ENCODE measurements at regions not wholly inside any gene's neighbourhood (a gene's known extent, or its start where the extent isn't known, plus 50 kb on each side); places are given as distances from the start of the nearest gene placed in this dataset.

- Histone ChIP-seq H3K36me3 (ENCODE audit: control insufficient read depth, insufficient read depth, low read length) (no peaks in the 10 kb centered on the region), H3K4me1 (ENCODE audit: control insufficient read depth, insufficient read depth, low read length) (no peaks in the 10 kb centered on the region), H3K9me3 (ENCODE audit: control insufficient read depth, insufficient read depth, low read length) (peaks cover 10% of the 10 kb centered on the region), H3K27me3 (ENCODE audit: control insufficient read depth, insufficient read depth, low read length) (no peaks in the 10 kb centered on the region), H3K27ac (ENCODE audit: low read depth, low read length) (no peak overlapping the region), H3K4me3 (ENCODE audit: low read depth, low read length) (no peak overlapping the region)
- no peak for DNase-seq (ENCODE audit: low read depth in 4 of 6, low spot score in 6 of 6)
Measured at GRCh38 chr1:90139837-90140236, 144.9 kb downstream of the ZNF326 start.

- Histone ChIP-seq H3K4me3 (ENCODE audit: low read depth, low read length) (no peak overlapping the region), H3K27me3 (ENCODE audit: control insufficient read depth, insufficient read depth, low read length) (no peaks in the 10 kb centered on the region), H3K9me3 (ENCODE audit: control insufficient read depth, insufficient read depth, low read length) (peaks cover 10% of the 10 kb centered on the region), H3K27ac (ENCODE audit: low read depth, low read length) (no peak overlapping the region), H3K36me3 (ENCODE audit: control insufficient read depth, insufficient read depth, low read length) (no peaks in the 10 kb centered on the region), H3K4me1 (ENCODE audit: control insufficient read depth, insufficient read depth, low read length) (no peaks in the 10 kb centered on the region)
- DNase-seq (ENCODE audit: low read depth in 4 of 6, low spot score in 6 of 6) = peak in 2 of 6 donors; percentile 7 to 9
- no CpG with 5 or more reads among the region's 3 CpGs for WGBS (ENCODE audit: insufficient coverage)
Measured at GRCh38 chr1:90135286-90135685, 140.4 kb downstream of the ZNF326 start.

- DNase-seq (ENCODE audit: low read depth in 4 of 6, low spot score in 6 of 6) = peak in 3 of 6 donors; percentile 7 to 88 (median 23)
- Histone ChIP-seq H3K36me3 (ENCODE audit: control insufficient read depth, insufficient read depth, low read length) (no peaks in the 10 kb centered on the region), H3K4me3 (ENCODE audit: low read depth, low read length) (no peak overlapping the region), H3K27ac (ENCODE audit: low read depth, low read length) (no peak overlapping the region), H3K4me1 (ENCODE audit: control insufficient read depth, insufficient read depth, low read length) (no peaks in the 10 kb centered on the region), H3K27me3 (ENCODE audit: control insufficient read depth, insufficient read depth, low read length) (no peaks in the 10 kb centered on the region), H3K9me3 (ENCODE audit: control insufficient read depth, insufficient read depth, low read length) (peaks cover 4% of the 10 kb centered on the region)
- WGBS (ENCODE audit: insufficient coverage) = 0% methylated on average over 1 of the region's 6 CpGs
Measured at GRCh38 chr1:90134175-90134955, 139.5 kb downstream of the ZNF326 start.

- WGBS (ENCODE audit: insufficient coverage) = no CpG with 5 or more reads among the region's 2 CpGs
- Histone ChIP-seq H3K9me3 (ENCODE audit: control insufficient read depth, insufficient read depth, low read length) (peaks cover 4% of the 10 kb centered on the region), H3K36me3 (ENCODE audit: control insufficient read depth, insufficient read depth, low read length) (no peaks in the 10 kb centered on the region), H3K4me3 (ENCODE audit: low read depth, low read length) (no peak overlapping the region), H3K27me3 (ENCODE audit: control insufficient read depth, insufficient read depth, low read length) (no peaks in the 10 kb centered on the region), H3K4me1 (ENCODE audit: control insufficient read depth, insufficient read depth, low read length) (no peaks in the 10 kb centered on the region), H3K27ac (ENCODE audit: low read depth, low read length) (no peak overlapping the region)
- peak in 4 of 6 donors; percentile 29 to 88 (median 62) for DNase-seq (ENCODE audit: low read depth in 4 of 6, low spot score in 6 of 6)
Measured at GRCh38 chr1:90133133-90133532, 138.2 kb downstream of the ZNF326 start.

GRCh38 chr1:90132306-90132705, 137.4 kb downstream of the ZNF326 start:
- H3K27ac ChIP-seq (ENCODE audit: low read depth, low read length) = no peak overlapping the region
- no peaks in the 10 kb centered on the region for H3K36me3 ChIP-seq (ENCODE audit: control insufficient read depth, insufficient read depth, low read length)
- no peaks in the 10 kb centered on the region for H3K27me3 ChIP-seq (ENCODE audit: control insufficient read depth, insufficient read depth, low read length)
- 43% methylated on average over 1 of the region's 1 CpG for WGBS (ENCODE audit: insufficient coverage)
- no peak for DNase-seq (ENCODE audit: low read depth in 4 of 6, low spot score in 6 of 6)
- no peaks in the 10 kb centered on the region for H3K4me1 ChIP-seq (ENCODE audit: control insufficient read depth, insufficient read depth, low read length)
- H3K9me3 ChIP-seq (ENCODE audit: control insufficient read depth, insufficient read depth, low read length) = peaks cover 1% of the 10 kb centered on the region
- no peak overlapping the region for H3K4me3 ChIP-seq (ENCODE audit: low read depth, low read length)

- no peak overlapping the region for H3K27ac ChIP-seq (ENCODE audit: low read depth, low read length)
Measured at GRCh38 chr1:90127288-90127953, 132.5 kb downstream of the ZNF326 start.

GRCh38 chr1:90126834-90127233, 131.9 kb downstream of the ZNF326 start:
- DNase-seq (ENCODE audit: low read depth in 4 of 6, low spot score in 6 of 6) = no peak
- no CpG with 5 or more reads among the region's 5 CpGs for WGBS (ENCODE audit: insufficient coverage)
- H3K27ac ChIP-seq (ENCODE audit: low read depth, low read length) = no peak overlapping the region
- H3K36me3 ChIP-seq (ENCODE audit: control insufficient read depth, insufficient read depth, low read length) = no peaks in the 10 kb centered on the region
- peaks cover 5% of the 10 kb centered on the region for H3K4me1 ChIP-seq (ENCODE audit: control insufficient read depth, insufficient read depth, low read length)
- H3K27me3 ChIP-seq (ENCODE audit: control insufficient read depth, insufficient read depth, low read length) = no peaks in the 10 kb centered on the region
- H3K4me3 ChIP-seq (ENCODE audit: low read depth, low read length) = no peak overlapping the region
- H3K9me3 ChIP-seq (ENCODE audit: control insufficient read depth, insufficient read depth, low read length) = no peaks in the 10 kb centered on the region

More at GRCh38 chr1:90127288-90127953, 132.5 kb downstream of the ZNF326 start:
- no peaks in the 10 kb centered on the region for H3K27me3 ChIP-seq (ENCODE audit: control insufficient read depth, insufficient read depth, low read length)
- DNase-seq (ENCODE audit: low read depth in 4 of 6, low spot score in 6 of 6) = no peak
- H3K4me3 ChIP-seq (ENCODE audit: low read depth, low read length) = no peak overlapping the region
- peaks cover 5% of the 10 kb centered on the region for H3K4me1 ChIP-seq (ENCODE audit: control insufficient read depth, insufficient read depth, low read length)
- H3K36me3 ChIP-seq (ENCODE audit: control insufficient read depth, insufficient read depth, low read length) = no peaks in the 10 kb centered on the region
- WGBS (ENCODE audit: insufficient coverage) = no CpG with 5 or more reads among the region's 1 CpG
- H3K9me3 ChIP-seq (ENCODE audit: control insufficient read depth, insufficient read depth, low read length) = no peaks in the 10 kb centered on the region

- Histone ChIP-seq H3K27me3 (ENCODE audit: control insufficient read depth, insufficient read depth, low read length) (no peaks in the 10 kb centered on the region), H3K9me3 (ENCODE audit: control insufficient read depth, insufficient read depth, low read length) (no peaks in the 10 kb centered on the region), H3K27ac (ENCODE audit: low read depth, low read length) (no peak overlapping the region), H3K36me3 (ENCODE audit: control insufficient read depth, insufficient read depth, low read length) (no peaks in the 10 kb centered on the region), H3K4me3 (ENCODE audit: low read depth, low read length) (no peak overlapping the region), H3K4me1 (ENCODE audit: control insufficient read depth, insufficient read depth, low read length) (peaks cover 5% of the 10 kb centered on the region)
- DNase-seq (ENCODE audit: low read depth in 4 of 6, low spot score in 6 of 6) = peak in 2 of 6 donors; percentile 52 to 88
- WGBS (ENCODE audit: insufficient coverage) = 28% methylated on average over 2 of the region's 4 CpGs
Measured at GRCh38 chr1:90122654-90123340, 127.9 kb downstream of the ZNF326 start.

GRCh38 chr1:90114521-90115141, 119.7 kb downstream of the ZNF326 start:
- H3K9me3 ChIP-seq (ENCODE audit: control insufficient read depth, insufficient read depth, low read length) = no peaks in the 10 kb centered on the region
- no peaks in the 10 kb centered on the region for H3K27me3 ChIP-seq (ENCODE audit: control insufficient read depth, insufficient read depth, low read length)
- no CpG with 5 or more reads among the region's 3 CpGs for WGBS (ENCODE audit: insufficient coverage)
- no peaks in the 10 kb centered on the region for H3K4me1 ChIP-seq (ENCODE audit: control insufficient read depth, insufficient read depth, low read length)
- no peak overlapping the region for H3K27ac ChIP-seq (ENCODE audit: low read depth, low read length)
- DNase-seq (ENCODE audit: low read depth in 4 of 6, low spot score in 6 of 6) = peak; percentile 38 to 94 (median 62)
- H3K36me3 ChIP-seq (ENCODE audit: control insufficient read depth, insufficient read depth, low read length) = no peaks in the 10 kb centered on the region
- H3K4me3 ChIP-seq (ENCODE audit: low read depth, low read length) = no peak overlapping the region
